ENCODE measurements at regions not wholly inside any gene's neighbourhood (a gene's known extent, or its start where the extent isn't known, plus 50 kb on each side); places are given as distances from the start of the nearest gene placed in this dataset.

DNA sequence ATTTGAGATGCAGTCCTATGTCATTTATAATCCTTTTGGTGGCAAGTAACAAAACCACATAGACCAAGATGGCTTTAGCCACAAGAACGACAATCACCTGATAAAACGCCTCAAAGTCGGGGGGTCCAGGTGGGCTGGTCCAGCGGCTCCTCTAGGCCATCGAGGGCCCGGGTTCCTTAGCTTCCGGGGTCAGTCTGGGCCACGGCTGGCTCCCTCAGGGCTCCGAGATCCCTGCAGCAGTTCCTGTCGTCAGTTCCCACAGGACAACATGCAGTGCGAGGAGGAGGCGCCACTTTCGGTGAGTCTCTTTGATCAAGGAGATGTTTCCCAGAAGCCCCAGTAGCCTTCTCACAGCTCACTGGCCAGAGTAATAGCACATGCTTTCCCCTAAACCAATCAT lies 574.6 kb downstream of the AACS start:
- TF ChIP-seq, protein P1, sequence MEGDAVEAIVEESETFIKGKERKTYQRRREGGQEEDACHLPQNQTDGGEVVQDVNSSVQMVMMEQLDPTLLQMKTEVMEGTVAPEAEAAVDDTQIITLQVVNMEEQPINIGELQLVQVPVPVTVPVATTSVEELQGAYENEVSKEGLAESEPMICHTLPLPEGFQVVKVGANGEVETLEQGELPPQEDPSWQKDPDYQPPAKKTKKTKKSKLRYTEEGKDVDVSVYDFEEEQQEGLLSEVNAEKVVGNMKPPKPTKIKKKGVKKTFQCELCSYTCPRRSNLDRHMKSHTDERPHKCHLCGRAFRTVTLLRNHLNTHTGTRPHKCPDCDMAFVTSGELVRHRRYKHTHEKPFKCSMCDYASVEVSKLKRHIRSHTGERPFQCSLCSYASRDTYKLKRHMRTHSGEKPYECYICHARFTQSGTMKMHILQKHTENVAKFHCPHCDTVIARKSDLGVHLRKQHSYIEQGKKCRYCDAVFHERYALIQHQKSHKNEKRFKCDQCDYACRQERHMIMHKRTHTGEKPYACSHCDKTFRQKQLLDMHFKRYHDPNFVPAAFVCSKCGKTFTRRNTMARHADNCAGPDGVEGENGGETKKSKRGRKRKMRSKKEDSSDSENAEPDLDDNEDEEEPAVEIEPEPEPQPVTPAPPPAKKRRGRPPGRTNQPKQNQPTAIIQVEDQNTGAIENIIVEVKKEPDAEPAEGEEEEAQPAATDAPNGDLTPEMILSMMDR (IDR thresholded peaks at IDR 0.05) = no peak
- TF ChIP-seq POLR2A (IDR thresholded peaks at IDR 0.05) = no peak

Data from adrenal gland (tissue), 5 donors.